Omental fat pad (tissue), 3 donors: ENCODE measurements at regions not wholly inside any gene's neighbourhood (a gene's known extent, or its start where the extent isn't known, plus 50 kb on each side); places are given as distances from the start of the nearest gene placed in this dataset.
A peak's percentile ranks its signal among the peaks of the same experiment; 100 is the strongest.

ENCODE experiments used
- ATAC-seq: fragments of 150-250 bp; one replicate; pipeline ENCODE4 v1.9.1; 2016; ENCODE audit warnings: mild to moderate bottlenecking, moderate library complexity; ENCODE audit not compliant: low FRiP score
- DNase-seq: peaks from one replicate; pipeline ENCODE4 v3.0.0-alpha.2; 2019; ENCODE audit warnings: low spot score
- TF ChIP-seq, protein P1 (sequence below), 3 donors: fragments of 450-650 bp; IDR thresholded peaks; one replicate each; pipeline ENCODE4 v1.5.1; 2016 to 2017; ENCODE audit warnings: antibody characterized with exemption in 3 of 3, mild to moderate bottlenecking in 3 of 3, moderate library complexity in 2 of 3

DNA sequence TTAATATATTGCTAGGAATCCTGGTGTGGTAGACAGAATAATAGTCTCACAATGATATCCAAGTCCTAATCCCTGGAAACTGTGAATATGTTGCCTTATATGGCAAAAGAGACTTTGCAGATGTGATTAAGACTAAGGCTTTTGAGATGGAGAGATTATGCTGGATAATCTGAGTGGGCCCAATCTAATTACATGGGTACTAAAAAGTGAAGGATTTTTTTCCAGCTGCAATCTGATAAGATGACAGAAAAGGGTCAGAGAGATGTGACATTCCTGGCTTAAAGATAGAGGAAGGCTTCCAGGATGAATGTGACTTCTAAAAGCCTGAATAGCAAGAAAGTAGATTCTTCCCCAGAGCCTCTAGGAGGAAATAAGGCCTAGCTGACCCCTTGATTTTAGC is 80.7 kb upstream of the MPDZ start:
- TF ChIP-seq, protein P1, sequence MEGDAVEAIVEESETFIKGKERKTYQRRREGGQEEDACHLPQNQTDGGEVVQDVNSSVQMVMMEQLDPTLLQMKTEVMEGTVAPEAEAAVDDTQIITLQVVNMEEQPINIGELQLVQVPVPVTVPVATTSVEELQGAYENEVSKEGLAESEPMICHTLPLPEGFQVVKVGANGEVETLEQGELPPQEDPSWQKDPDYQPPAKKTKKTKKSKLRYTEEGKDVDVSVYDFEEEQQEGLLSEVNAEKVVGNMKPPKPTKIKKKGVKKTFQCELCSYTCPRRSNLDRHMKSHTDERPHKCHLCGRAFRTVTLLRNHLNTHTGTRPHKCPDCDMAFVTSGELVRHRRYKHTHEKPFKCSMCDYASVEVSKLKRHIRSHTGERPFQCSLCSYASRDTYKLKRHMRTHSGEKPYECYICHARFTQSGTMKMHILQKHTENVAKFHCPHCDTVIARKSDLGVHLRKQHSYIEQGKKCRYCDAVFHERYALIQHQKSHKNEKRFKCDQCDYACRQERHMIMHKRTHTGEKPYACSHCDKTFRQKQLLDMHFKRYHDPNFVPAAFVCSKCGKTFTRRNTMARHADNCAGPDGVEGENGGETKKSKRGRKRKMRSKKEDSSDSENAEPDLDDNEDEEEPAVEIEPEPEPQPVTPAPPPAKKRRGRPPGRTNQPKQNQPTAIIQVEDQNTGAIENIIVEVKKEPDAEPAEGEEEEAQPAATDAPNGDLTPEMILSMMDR (IDR thresholded peaks at IDR 0.05) = no peak
- DNase-seq (no peak), ATAC-seq (no peak)

DNA sequence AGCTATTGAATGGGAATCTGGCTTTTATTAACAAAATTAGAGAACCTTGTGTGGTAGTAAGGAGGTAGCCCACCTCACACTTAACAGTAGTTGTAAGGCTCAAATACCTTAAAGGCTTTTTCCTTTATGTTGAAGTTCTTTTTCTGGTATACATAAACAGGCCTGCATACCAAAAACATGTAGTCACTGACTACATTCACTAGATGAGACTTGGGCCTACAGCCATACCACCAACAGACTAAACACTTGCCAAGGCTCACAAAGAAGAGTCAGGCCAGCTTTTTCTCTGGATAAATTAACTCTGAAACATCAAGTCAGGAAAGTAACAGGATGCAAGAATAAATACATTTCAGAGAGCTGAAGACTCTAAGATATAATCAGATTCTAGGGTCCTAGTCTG is 78.6 kb upstream of the MPDZ start:
- TF ChIP-seq, protein P1 (IDR thresholded peaks at IDR 0.05) = no peak
- no peak for DNase-seq
- no peak for ATAC-seq

DNA sequence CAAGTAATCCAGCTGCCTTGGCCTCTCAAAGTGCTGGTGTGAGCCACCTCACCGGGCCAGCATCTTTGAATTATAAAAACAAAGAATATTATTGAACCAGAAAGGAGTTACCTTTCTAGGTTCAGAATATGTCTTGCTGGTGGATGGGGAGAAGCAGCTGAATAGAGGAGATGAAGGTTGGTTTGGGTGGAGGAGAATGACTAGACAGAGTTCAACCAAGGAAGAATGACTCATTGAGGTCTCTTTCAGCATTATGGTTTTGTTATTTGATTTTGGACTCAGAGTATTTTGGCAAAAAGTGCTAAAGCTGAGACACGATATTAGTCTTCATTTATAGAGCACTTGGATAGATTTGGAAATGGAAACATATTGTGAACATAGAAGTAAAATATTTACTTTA is 75.2 kb upstream of the MPDZ start:
- ATAC-seq (no peak), DNase-seq (no peak)
- TF ChIP-seq, protein P1 (IDR thresholded peaks at IDR 0.05) = no peak

DNA sequence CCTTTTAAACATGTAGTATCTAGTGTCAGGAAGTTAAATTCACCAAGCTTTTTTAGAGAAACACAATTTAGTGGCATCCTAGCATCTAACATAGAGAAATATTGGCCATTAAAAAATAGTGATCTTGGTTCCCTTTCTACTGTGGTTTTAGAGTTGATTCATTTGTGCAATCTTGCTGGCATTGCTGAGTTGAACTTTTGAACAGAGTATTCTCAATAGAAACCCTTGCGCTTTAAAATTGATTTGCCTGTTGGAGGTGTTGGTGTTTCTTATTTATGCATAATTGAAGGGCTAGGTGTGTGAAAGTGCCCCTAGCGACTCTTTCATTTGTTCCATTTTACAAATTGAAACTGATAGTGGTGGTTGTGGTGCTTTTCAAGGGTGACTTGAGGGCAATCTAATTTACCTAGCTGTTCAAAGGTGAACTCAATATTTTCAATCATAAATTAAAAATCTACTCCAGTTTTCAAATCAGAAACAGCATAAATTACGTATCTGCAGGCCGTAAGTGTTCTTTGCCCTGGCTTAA is 73.0 kb upstream of the MPDZ start:
- no peak for ATAC-seq
- DNase-seq = no peak
- TF ChIP-seq, protein P1 (IDR thresholded peaks at IDR 0.05) = no peak

DNA sequence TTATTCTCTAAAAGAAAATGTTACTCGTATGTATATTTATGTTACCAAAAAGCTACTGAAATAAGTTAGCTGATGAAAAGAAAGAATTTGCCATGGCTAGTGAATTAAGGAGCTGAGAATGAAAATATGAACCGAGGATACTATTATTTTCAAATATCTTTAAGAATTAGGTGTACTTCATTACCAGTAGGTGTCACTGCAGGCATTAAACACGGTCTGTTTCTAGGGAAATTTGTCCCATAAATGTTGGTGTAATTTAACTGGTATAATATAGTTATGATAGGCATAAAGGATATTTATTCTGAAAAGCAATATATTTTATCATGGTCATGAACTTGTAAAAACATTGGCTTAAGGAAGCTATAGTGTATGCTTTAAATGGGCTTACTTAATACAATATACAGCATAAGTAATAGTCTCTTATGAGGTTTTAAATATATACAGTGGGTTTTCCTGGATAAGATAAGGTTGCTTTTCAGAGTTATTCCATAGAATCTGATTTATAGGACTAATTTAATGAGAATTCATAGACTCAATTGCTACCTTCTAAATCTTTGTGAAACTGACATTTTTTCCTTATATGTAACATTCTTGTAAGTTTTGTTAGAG is 72.4 kb upstream of the MPDZ start:
- DNase-seq (no peak), ATAC-seq (peak; percentile 73)
- TF ChIP-seq, protein P1 (IDR thresholded peaks at IDR 0.05) = no peak

DNA sequence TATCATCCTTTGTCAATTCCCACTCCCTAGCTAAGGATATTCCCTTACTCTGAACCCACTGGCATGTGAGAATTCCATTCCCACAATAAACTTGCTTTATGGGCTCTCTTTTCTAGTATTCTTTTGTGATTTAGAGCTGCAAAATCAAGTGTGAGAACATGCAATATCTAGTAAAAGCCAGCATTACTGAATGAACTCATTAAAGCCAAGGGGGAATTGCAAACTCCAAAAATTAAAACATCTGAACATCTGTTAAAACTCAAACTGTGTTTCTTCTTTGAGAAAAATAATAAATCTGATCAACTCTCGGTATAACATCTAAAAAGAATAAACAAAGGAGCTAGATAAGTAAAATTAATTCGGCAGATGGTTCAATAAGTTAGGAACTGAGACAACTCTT is 53.1 kb upstream of the MPDZ start:
- DNase-seq (no peak), ATAC-seq (no peak)
- TF ChIP-seq, protein P1 (IDR thresholded peaks at IDR 0.05) = no peak

DNA sequence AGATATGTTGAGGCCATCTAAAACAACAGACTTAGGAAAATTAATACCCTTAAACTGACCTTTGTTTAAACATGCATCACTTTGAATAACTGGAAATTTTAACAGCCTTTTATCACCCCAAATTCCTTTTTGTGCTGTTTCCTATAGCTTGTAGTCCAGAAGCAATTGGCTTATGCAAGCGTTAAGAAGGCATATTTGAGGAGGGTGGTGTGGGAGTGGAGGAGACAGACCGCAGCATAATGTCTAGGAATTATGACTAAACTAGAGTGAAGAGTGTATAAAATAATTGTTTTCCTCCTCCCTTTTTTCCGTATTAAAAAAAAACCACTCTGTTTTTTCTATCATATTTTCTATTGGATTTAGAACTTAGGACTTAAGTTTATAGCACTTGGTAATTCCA is 51.8 kb upstream of the MPDZ start:
- no peak for ATAC-seq
- no peak for DNase-seq
- TF ChIP-seq, protein P1 (IDR thresholded peaks at IDR 0.05) = no peak
